SK-N-SH treated with all-trans-retinoic acid at 6 μM for 48 hours (cell line): ENCODE measurements at regions not wholly inside any gene's neighbourhood (a gene's known extent, or its start where the extent isn't known, plus 50 kb on each side); places are given as distances from the start of the nearest gene placed in this dataset.

Experiments used
- ATAC-seq: fragments of 200-7000 bp; cut with Tn5 transposase; 3 replicates; pipeline ENCODE4 v1.9.1; 2020; ENCODE audit warnings: mild to moderate bottlenecking, moderate library complexity
- ARNTL ChIP-seq: fragments of 450-650 bp; formaldehyde crosslinking; IDR thresholded peaks from 2 replicates; pipeline ENCODE4 v1.5.0; 2020; ENCODE audit warnings: low read depth, mild to moderate bottlenecking, moderate library complexity, borderline replicate concordance
- BACH2 ChIP-seq: fragments of 250-450 bp; sonication (Bioruptor Pico); IDR thresholded peaks from 2 replicates; pipeline ENCODE4 v1.9.0; 2021; ENCODE audit warnings: mild to moderate bottlenecking, borderline replicate concordance
- CREB5 ChIP-seq: fragments of 250-450 bp; sonication (Bioruptor Pico); IDR thresholded peaks from 2 replicates; pipeline ENCODE4 v1.5.1; 2020; ENCODE audit warnings: low read depth, mild to moderate bottlenecking, moderate library complexity
- CSDC2 ChIP-seq: fragments of 250-450 bp; sonication (Bioruptor Pico); IDR thresholded peaks from 2 replicates; pipeline ENCODE4 v1.5.0; 2020; ENCODE audit warnings: mild to moderate bottlenecking, moderate library complexity
- CSRNP3 ChIP-seq: fragments of 250-450 bp; sonication (Bioruptor Pico); IDR thresholded peaks from 2 replicates; pipeline ENCODE4 v1.5.1; 2021; ENCODE audit warnings: mild to moderate bottlenecking, moderate library complexity
- GLIS3 ChIP-seq: fragments of 250-450 bp; sonication (Bioruptor Pico); IDR thresholded peaks from 2 replicates; pipeline ENCODE4 v1.5.0; 2020; ENCODE audit warnings: mild to moderate bottlenecking, moderate library complexity
- ISL1 ChIP-seq: fragments of 250-450 bp; sonication (Bioruptor Pico); IDR thresholded peaks from 2 replicates; pipeline ENCODE4 v2.1.2; 2022; ENCODE audit warnings: mild to moderate bottlenecking, moderate library complexity
- OSR1 ChIP-seq: fragments of 250-450 bp; sonication (Bioruptor Pico); IDR thresholded peaks from 2 replicates; pipeline ENCODE4 v1.8.0; 2022; ENCODE audit warnings: moderate library complexity, mild to moderate bottlenecking, inconsistent platforms
- PATZ1 ChIP-seq: fragments of 250-450 bp; sonication (Bioruptor Pico); IDR thresholded peaks from 2 replicates; pipeline ENCODE4 v1.8.0; 2020; ENCODE audit warnings: mild to moderate bottlenecking, moderate library complexity, borderline replicate concordance
- POU6F1 ChIP-seq: fragments of 250-450 bp; sonication (Bioruptor Pico); IDR thresholded peaks from 2 replicates; pipeline ENCODE4 v1.8.0; 2021; ENCODE audit warnings: low read depth, mild to moderate bottlenecking, moderate library complexity, borderline replicate concordance
- PPARA ChIP-seq: fragments of 250-450 bp; sonication (Bioruptor Pico); IDR thresholded peaks from 2 replicates; pipeline ENCODE4 v1.5.0; 2020; ENCODE audit warnings: mild to moderate bottlenecking, borderline replicate concordance
- RARB ChIP-seq: fragments of 250-450 bp; sonication (Bioruptor Pico); IDR thresholded peaks from 2 replicates; pipeline ENCODE4 v1.8.0; 2021; ENCODE audit warnings: mild to moderate bottlenecking, moderate library complexity
- SNAI2 ChIP-seq: fragments of 250-450 bp; sonication (Bioruptor Pico); IDR thresholded peaks from 2 replicates; pipeline ENCODE4 v1.5.0; 2020; ENCODE audit warnings: mild to moderate bottlenecking, moderate library complexity
- TCF4 ChIP-seq: fragments of 250-450 bp; sonication (Bioruptor Pico); IDR thresholded peaks from 2 replicates; pipeline ENCODE4 v1.8.0; 2021; ENCODE audit warnings: mild to moderate bottlenecking, moderate library complexity, borderline replicate concordance
- TOX ChIP-seq: fragments of 250-450 bp; sonication (Bioruptor Pico); IDR thresholded peaks from 2 replicates; pipeline ENCODE4 v1.8.0; 2021; ENCODE audit warnings: mild to moderate bottlenecking, moderate library complexity, borderline replicate concordance
- TSHZ2 ChIP-seq: fragments of 250-450 bp; sonication (Bioruptor Pico); IDR thresholded peaks from 2 replicates; pipeline ENCODE4 v1.5.0; 2020; ENCODE audit warnings: mild to moderate bottlenecking, moderate library complexity
- ZC3H10 ChIP-seq: fragments of 250-450 bp; sonication (Bioruptor Pico); IDR thresholded peaks from 2 replicates; pipeline ENCODE4 v1.5.1; 2021; ENCODE audit warnings: mild to moderate bottlenecking, moderate library complexity
- ZFP3 ChIP-seq: fragments of 250-450 bp; sonication (Bioruptor Pico); IDR thresholded peaks from 2 replicates; pipeline ENCODE4 v1.5.0; 2020; ENCODE audit warnings: mild to moderate bottlenecking, moderate library complexity
- ZFP30 ChIP-seq: fragments of 450-650 bp; formaldehyde crosslinking; IDR thresholded peaks from 2 replicates; pipeline ENCODE4 v1.5.0; 2022; ENCODE audit warnings: mild to moderate bottlenecking, moderate library complexity
- ZNF565 ChIP-seq: fragments of 450-650 bp; formaldehyde crosslinking; conservative IDR thresholded peaks from 2 replicates; pipeline ENCODE4 v1.5.0; 2020; ENCODE audit warnings: low read depth, mild to moderate bottlenecking, moderate library complexity
- ZNF70 ChIP-seq: fragments of 450-650 bp; formaldehyde crosslinking; IDR thresholded peaks from 2 replicates; pipeline ENCODE4 v1.5.0; 2020; ENCODE audit warnings: mild to moderate bottlenecking, moderate library complexity
- ZNF8 ChIP-seq: fragments of 450-650 bp; formaldehyde crosslinking; IDR thresholded peaks from 2 replicates; pipeline ENCODE4 v1.5.0; 2020; ENCODE audit warnings: mild to moderate bottlenecking, moderate library complexity

GRCh38 chr4:169848018-169848417 is 90.3 kb upstream of the HPF1 start:
- ATAC-seq = no peak
- TF ChIP-seq CSRNP3 (CRISPR knock-in tag) (no peak), ZNF70 (CRISPR knock-in tag) (no peak)

GRCh38 chr4:169847171-169847570 is 89.4 kb upstream of the HPF1 start:
- TF ChIP-seq PPARA (CRISPR knock-in tag) (no peak), TOX (CRISPR knock-in tag) (no peak), OSR1 (CRISPR knock-in tag) (no peak), RARB (CRISPR knock-in tag) (no peak), POU6F1 (no peak), GLIS3 (CRISPR knock-in tag) (no peak), SNAI2 (CRISPR knock-in tag) (no peak), ZNF70 (CRISPR knock-in tag) (no peak), ZC3H10 (CRISPR knock-in tag) (no peak)
- no peak for ATAC-seq

- no peak for ATAC-seq
- no peak for TF ChIP-seq SNAI2 (CRISPR knock-in tag)
- no peak for TF ChIP-seq CREB5
- no peak for TF ChIP-seq PATZ1 (CRISPR knock-in tag)
- TF ChIP-seq OSR1 (CRISPR knock-in tag) = no peak
- no peak for TF ChIP-seq ISL1 (CRISPR knock-in tag)
- no peak for TF ChIP-seq ARNTL
- no peak for TF ChIP-seq BACH2
- no peak for TF ChIP-seq ZNF8 (CRISPR knock-in tag)
- TF ChIP-seq TCF4 (CRISPR knock-in tag) = no peak
- TF ChIP-seq, all 23 proteins: peak for 0
These were observed 88.7 kb upstream of the HPF1 start for GRCh38 chr4:169846396-169846795.

GRCh38 chr4:169841776-169842175 is 84.0 kb upstream of the HPF1 start:
- TF ChIP-seq CSDC2 (no peak), RARB (CRISPR knock-in tag) (no peak), GLIS3 (CRISPR knock-in tag) (no peak), ZNF565 (CRISPR knock-in tag) (no peak), ZNF8 (CRISPR knock-in tag) (no peak), CSRNP3 (CRISPR knock-in tag) (no peak), ZFP30 (CRISPR knock-in tag) (no peak), ZFP3 (CRISPR knock-in tag) (no peak), TSHZ2 (no peak), PPARA (CRISPR knock-in tag) (no peak), ZC3H10 (CRISPR knock-in tag) (no peak), TCF4 (CRISPR knock-in tag) (no peak), POU6F1 (no peak), ISL1 (CRISPR knock-in tag) (no peak), PATZ1 (CRISPR knock-in tag) (no peak)
- ATAC-seq = no peak
